ENCODE measurements at regions not wholly inside any gene's neighbourhood (a gene's known extent, or its start where the extent isn't known, plus 50 kb on each side); places are given as distances from the start of the nearest gene placed in this dataset.
"Not testable (repeated sequence)": the region's sequence is repeated elsewhere in the genome, so short reads cannot be mapped to it uniquely, and the experiment has no call there.

DNA sequence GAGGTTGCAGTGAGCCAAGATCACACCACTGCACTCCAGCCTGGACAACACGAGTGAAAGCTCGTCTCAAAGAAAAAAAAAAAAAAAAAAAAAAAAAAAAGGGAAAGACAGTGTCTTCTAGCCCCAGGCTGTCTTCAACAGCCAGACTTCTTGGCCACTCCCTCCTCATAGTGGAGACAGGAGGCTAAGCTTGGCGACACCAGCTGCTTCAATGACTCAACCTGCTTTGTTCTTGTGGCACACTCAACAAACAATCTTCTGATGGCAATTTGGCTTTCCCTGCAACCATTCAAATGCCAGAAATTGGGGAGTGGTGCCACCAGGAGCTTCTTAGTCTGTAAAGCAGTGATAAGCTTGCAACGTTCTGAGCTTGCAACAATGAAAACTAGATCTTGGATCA, 290.4 kb upstream of the DYNLRB2 start:
- Histone ChIP-seq H3K27me3 (replicated peaks in 1 of 4; ENCODE audit: control extremely low read depth in 1 of 4, control insufficient read depth in 3 of 4, insufficient read depth in 4 of 4, low read length in 3 of 4) (peaks cover 0 to 4% (median 1%) of the 10 kb centered on the region in 4 experiments), H3K36me3 (replicated peaks in 1 of 2; ENCODE audit: control extremely low read depth in 1 of 2, control insufficient read depth in 1 of 2, extremely low read depth in 1 of 2, insufficient read depth in 2 of 2, low read length in 1 of 2) (no peaks in the 10 kb centered on the region), H3K4me1 (ENCODE audit: control insufficient read depth in 2 of 2, insufficient read depth in 2 of 2, low read length in 2 of 2) (no peaks in the 10 kb centered on the region), H3K27ac (ENCODE audit: low read length in 2 of 2) (no peak overlapping the region), H3K9ac (ENCODE audit: low read length) (no peak overlapping the region), H3K4me2 (replicated peaks; ENCODE audit: low read depth, low read length, poor library complexity, severe bottlenecking) (no peak overlapping the region), H3K4me3 (ENCODE audit: control extremely low read depth in 1 of 5, extremely low read depth in 1 of 5, insufficient read depth in 1 of 5, low read depth in 2 of 5, low read length in 4 of 5) (no peak overlapping the region), H3K79me2 (ENCODE audit: control insufficient read depth, insufficient read depth, low read length) (no peaks in the 10 kb centered on the region), H2AFZ (ENCODE audit: insufficient read depth, low read depth, low read length, poor library complexity, severe bottlenecking) (no peak overlapping the region), H4K20me1 (ENCODE audit: control insufficient read depth, insufficient read depth, low read length, poor library complexity, severe bottlenecking) (no peaks in the 10 kb centered on the region), H3K9me3 (ENCODE audit: control extremely low read depth in 1 of 3, control insufficient read depth in 2 of 3, insufficient read depth in 1 of 3, low read length in 2 of 3) (no peaks in the 10 kb centered on the region)
- 100% methylated on average over 2 of the region's 4 CpGs for WGBS (ENCODE audit: insufficient coverage)
- Mint-ChIP-seq H3K9me3 (ENCODE audit: insufficient read depth) (no peaks in the 10 kb centered on the region), H3K4me1 (no peaks in the 10 kb centered on the region), H3K27ac (no peak overlapping the region), H3K27me3 (peaks cover 27% of the 10 kb centered on the region), H3K4me3 (no peak overlapping the region)
- DNase-seq (no peak), ATAC-seq (ENCODE audit: low read depth) (no peak)
- intact Hi-C loops (cut with micrococcal nuclease), result no loop called here
- CTCF ChIA-PET, result no interaction called here
- POLR2A ChIA-PET, result no interaction called here
- TF ChIP-seq, protein P1, sequence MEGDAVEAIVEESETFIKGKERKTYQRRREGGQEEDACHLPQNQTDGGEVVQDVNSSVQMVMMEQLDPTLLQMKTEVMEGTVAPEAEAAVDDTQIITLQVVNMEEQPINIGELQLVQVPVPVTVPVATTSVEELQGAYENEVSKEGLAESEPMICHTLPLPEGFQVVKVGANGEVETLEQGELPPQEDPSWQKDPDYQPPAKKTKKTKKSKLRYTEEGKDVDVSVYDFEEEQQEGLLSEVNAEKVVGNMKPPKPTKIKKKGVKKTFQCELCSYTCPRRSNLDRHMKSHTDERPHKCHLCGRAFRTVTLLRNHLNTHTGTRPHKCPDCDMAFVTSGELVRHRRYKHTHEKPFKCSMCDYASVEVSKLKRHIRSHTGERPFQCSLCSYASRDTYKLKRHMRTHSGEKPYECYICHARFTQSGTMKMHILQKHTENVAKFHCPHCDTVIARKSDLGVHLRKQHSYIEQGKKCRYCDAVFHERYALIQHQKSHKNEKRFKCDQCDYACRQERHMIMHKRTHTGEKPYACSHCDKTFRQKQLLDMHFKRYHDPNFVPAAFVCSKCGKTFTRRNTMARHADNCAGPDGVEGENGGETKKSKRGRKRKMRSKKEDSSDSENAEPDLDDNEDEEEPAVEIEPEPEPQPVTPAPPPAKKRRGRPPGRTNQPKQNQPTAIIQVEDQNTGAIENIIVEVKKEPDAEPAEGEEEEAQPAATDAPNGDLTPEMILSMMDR (IDR thresholded peaks at IDR 0.05), result no peak
- TF ChIP-seq EZH2 (IDR thresholded peaks at IDR 0.05; ENCODE audit: borderline replicate concordance, insufficient read depth, low read depth, low read length, poor library complexity, severe bottlenecking), result no peak

DNA sequence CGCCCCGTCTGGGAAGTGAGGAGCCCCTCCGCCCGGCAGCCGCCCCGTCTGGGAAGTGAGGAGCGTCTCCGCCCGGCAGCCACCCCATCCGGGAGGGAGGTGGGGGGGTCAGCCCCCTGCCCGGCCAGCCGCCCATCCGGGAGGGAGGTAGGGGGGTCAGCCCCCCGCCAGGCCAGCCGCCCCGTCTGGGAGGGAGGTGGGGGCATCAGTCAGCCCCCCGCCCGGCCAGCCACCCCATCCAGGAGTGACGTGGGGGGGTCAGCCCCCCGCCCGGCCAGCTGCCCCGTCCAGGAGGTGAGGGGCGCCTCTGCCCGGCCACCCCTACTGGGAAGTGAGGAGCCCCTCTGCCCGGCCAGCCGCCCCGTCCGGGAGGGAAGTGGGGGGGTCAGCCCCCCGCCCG, 297.5 kb upstream of the DYNLRB2 start:
- H3K4me3 Mint-ChIP-seq; H3K9ac ChIP-seq (ENCODE audit: low read length); H3K27me3 Mint-ChIP-seq; ATAC-seq (ENCODE audit: low read depth); H3K36me3 ChIP-seq (replicated peaks in 1 of 2; ENCODE audit: control extremely low read depth in 1 of 2, control insufficient read depth in 1 of 2, extremely low read depth in 1 of 2, insufficient read depth in 2 of 2, low read length in 1 of 2); H3K27ac Mint-ChIP-seq; H3K9me3 ChIP-seq (ENCODE audit: control extremely low read depth in 1 of 3, control insufficient read depth in 2 of 3, insufficient read depth in 1 of 3, low read length in 2 of 3); H3K4me1 Mint-ChIP-seq; H3K27me3 ChIP-seq (replicated peaks in 1 of 4; ENCODE audit: control extremely low read depth in 1 of 4, control insufficient read depth in 3 of 4, insufficient read depth in 4 of 4, low read length in 3 of 4); H3K4me3 ChIP-seq (ENCODE audit: control extremely low read depth in 1 of 5, extremely low read depth in 1 of 5, insufficient read depth in 1 of 5, low read depth in 2 of 5, low read length in 4 of 5); H3K27ac ChIP-seq (ENCODE audit: low read length in 2 of 2); H3K4me2 ChIP-seq (replicated peaks; ENCODE audit: low read depth, low read length, poor library complexity, severe bottlenecking); POLR2A ChIA-PET; DNase-seq; H3K9me3 Mint-ChIP-seq (ENCODE audit: insufficient read depth); H3K79me2 ChIP-seq (ENCODE audit: control insufficient read depth, insufficient read depth, low read length); H3K4me1 ChIP-seq (ENCODE audit: control insufficient read depth in 2 of 2, insufficient read depth in 2 of 2, low read length in 2 of 2); intact Hi-C loops (cut with micrococcal nuclease); H4K20me1 ChIP-seq (ENCODE audit: control insufficient read depth, insufficient read depth, low read length, poor library complexity, severe bottlenecking); CTCF ChIA-PET; H2AFZ ChIP-seq (ENCODE audit: insufficient read depth, low read depth, low read length, poor library complexity, severe bottlenecking): not testable (repeated sequence)
- no CpG with 5 or more reads among the region's 30 CpGs for WGBS (ENCODE audit: insufficient coverage)

DNA sequence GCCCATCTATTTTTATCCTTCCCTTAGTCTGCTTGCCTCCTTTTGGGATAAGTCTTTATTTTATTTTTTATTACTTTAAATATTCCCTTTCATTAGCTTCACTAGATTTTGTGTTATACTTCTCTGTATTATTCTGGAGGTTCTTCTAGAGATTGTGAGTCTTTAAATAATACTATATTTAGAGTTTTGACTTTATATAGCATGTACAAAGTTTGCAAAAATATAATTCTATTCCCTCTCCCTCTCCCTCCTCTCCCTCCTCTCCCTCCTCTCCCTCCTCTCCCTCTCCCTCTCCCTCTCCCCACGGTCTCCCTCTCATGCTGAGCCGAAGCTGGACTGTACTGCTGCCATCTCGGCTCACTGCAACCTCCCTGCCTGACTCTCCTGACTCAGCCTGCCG, 298.5 kb upstream of the DYNLRB2 start:
- H3K4me3 Mint-ChIP-seq; H3K4me1 ChIP-seq (ENCODE audit: control insufficient read depth in 2 of 2, insufficient read depth in 2 of 2, low read length in 2 of 2); CTCF ChIA-PET; H3K4me1 Mint-ChIP-seq; H3K36me3 ChIP-seq (replicated peaks in 1 of 2; ENCODE audit: control extremely low read depth in 1 of 2, control insufficient read depth in 1 of 2, extremely low read depth in 1 of 2, insufficient read depth in 2 of 2, low read length in 1 of 2); H3K27me3 Mint-ChIP-seq; H3K9me3 ChIP-seq (ENCODE audit: control extremely low read depth in 1 of 3, control insufficient read depth in 2 of 3, insufficient read depth in 1 of 3, low read length in 2 of 3); H3K27ac Mint-ChIP-seq; H3K27ac ChIP-seq (ENCODE audit: low read length in 2 of 2); H3K79me2 ChIP-seq (ENCODE audit: control insufficient read depth, insufficient read depth, low read length); H3K9ac ChIP-seq (ENCODE audit: low read length); POLR2A ChIA-PET; H3K9me3 Mint-ChIP-seq (ENCODE audit: insufficient read depth); H2AFZ ChIP-seq (ENCODE audit: insufficient read depth, low read depth, low read length, poor library complexity, severe bottlenecking); H3K27me3 ChIP-seq (replicated peaks in 1 of 4; ENCODE audit: control extremely low read depth in 1 of 4, control insufficient read depth in 3 of 4, insufficient read depth in 4 of 4, low read length in 3 of 4); H4K20me1 ChIP-seq (ENCODE audit: control insufficient read depth, insufficient read depth, low read length, poor library complexity, severe bottlenecking); intact Hi-C loops (cut with micrococcal nuclease); ATAC-seq (ENCODE audit: low read depth); DNase-seq; H3K4me3 ChIP-seq (ENCODE audit: control extremely low read depth in 1 of 5, extremely low read depth in 1 of 5, insufficient read depth in 1 of 5, low read depth in 2 of 5, low read length in 4 of 5); H3K4me2 ChIP-seq (replicated peaks; ENCODE audit: low read depth, low read length, poor library complexity, severe bottlenecking): not testable (repeated sequence)
- 100% methylated on average over 1 of the region's 4 CpGs for WGBS (ENCODE audit: insufficient coverage)
